A673 (cell line): ENCODE measurements at regions not wholly inside any gene's neighbourhood (a gene's known extent, or its start where the extent isn't known, plus 50 kb on each side); places are given as distances from the start of the nearest gene placed in this dataset.

Experiments
- BruUV-seq: library from RNA; stranded (reverse); fragments of 400-500 nt; replicated peaks from 2 replicates; lab custom pipeline; 2021; lab: Mats Ljungman, UMichigan
- CTCF ChIA-PET: fragments of 300-600 bp; sonication (Branson Sonifier 250); formaldehyde crosslinking; loops from one replicate; lab custom pipeline; 2022; ENCODE audit warnings: antibody characterized with exemption; lab: Charles Lee
- POLR2A ChIA-PET: fragments of 300-600 bp; sonication (Branson Sonifier 250); formaldehyde crosslinking; loops from one replicate; lab custom pipeline; 2022; ENCODE audit warnings: antibody characterized with exemption; ENCODE audit not compliant: low non-redundant PET; lab: Charles Lee
- DNase-seq: peaks from one replicate; pipeline ENCODE4 v3.0.0-alpha.2; 2015; ENCODE audit warnings: low spot score
- H3K27ac ChIP-seq: fragments of 200-600 bp; sonication (generic); 2 replicates; pipeline ENCODE4 v1.5.1; 2016; ENCODE audit warnings: mixed run types, low read depth, mild to moderate bottlenecking, mixed read lengths, antibody characterized with exemption, low read length; ENCODE audit not compliant: poor library complexity, severe bottlenecking
- H3K27me3 ChIP-seq: fragments of 200-600 bp; sonication (generic); replicated peaks from 2 replicates; pipeline ENCODE4 v1.6.1; 2017; ENCODE audit warnings: mixed run types, low read depth, mild to moderate bottlenecking, mixed read lengths, antibody characterized with exemption, low read length; ENCODE audit not compliant: insufficient read depth, poor library complexity
- H3K36me3 ChIP-seq: fragments of 200-600 bp; sonication (generic); 2 replicates; pipeline ENCODE4 v1.6.1; 2016; ENCODE audit warnings: mixed run types, mild to moderate bottlenecking, mixed read lengths, antibody characterized with exemption, low read length; ENCODE audit not compliant: insufficient read depth, poor library complexity, severe bottlenecking
- H3K4me1 ChIP-seq: fragments of 200-600 bp; sonication (generic); 2 replicates; pipeline ENCODE4 v1.6.1; 2017; ENCODE audit warnings: mixed run types, mild to moderate bottlenecking, mixed read lengths, antibody characterized with exemption, low read length; ENCODE audit not compliant: insufficient read depth, poor library complexity, severe bottlenecking
- H3K4me3 ChIP-seq: fragments of 200-600 bp; sonication (generic); 2 replicates; pipeline ENCODE4 v1.5.1; 2016; ENCODE audit warnings: low read depth, mixed run types, mild to moderate bottlenecking, mixed read lengths, low read length; ENCODE audit not compliant: poor library complexity, severe bottlenecking
- H3K9me3 ChIP-seq: fragments of 200-600 bp; sonication (generic); 2 replicates; pipeline ENCODE4 v1.6.1; 2016; ENCODE audit warnings: mixed run types, low read depth, mild to moderate bottlenecking, mixed read lengths, antibody characterized with exemption, low read length; ENCODE audit not compliant: poor library complexity, severe bottlenecking
- CTCF ChIP-seq: fragments of 300-800, 200-600 bp; sonication (generic); conservative IDR thresholded peaks from 2 replicates; pipeline ENCODE4 v1.5.1; 2017; ENCODE audit warnings: low read depth, mild to moderate bottlenecking, antibody characterized with exemption, low read length, moderate library complexity, mixed read lengths
- EZH2 ChIP-seq: fragments of 200-600 bp; sonication (generic); IDR thresholded peaks from 2 replicates; pipeline ENCODE4 v1.6.1; 2017; ENCODE audit warnings: borderline replicate concordance, low read depth, mild to moderate bottlenecking, mixed read lengths, antibody characterized with exemption, low read length; ENCODE audit not compliant: poor library complexity, severe bottlenecking
- intact Hi-C: fragments of 100-400 bp; cut with micrococcal nuclease; formaldehyde crosslinking; loops from one replicate; pipeline ENCODE4 v1.10.0; 2022; ENCODE audit not compliant: unreplicated experiment

- TF ChIP-seq EZH2 = no peak
- TF ChIP-seq CTCF = no peak
- POLR2A ChIA-PET = no interaction called here
- intact Hi-C loops = no loop called here
- Histone ChIP-seq H3K4me1 (no peaks in the 10 kb centered on the region), H3K9me3 (no peaks in the 10 kb centered on the region), H3K4me3 (no peak overlapping the region), H3K27ac (no peak overlapping the region), H3K27me3 (no peaks in the 10 kb centered on the region), H3K36me3 (no peaks in the 10 kb centered on the region)
- DNase-seq = no peak
- CTCF ChIA-PET = no interaction called here
- BruUV-seq = no TSS peak
Measured at GRCh38 chr18:40197711-40198110, 1757.3 kb upstream of the PIK3C3 start.

- ChIA-PET POLR2A (no interaction called here), CTCF (no interaction called here)
- BruUV-seq = no TSS peak
- no peaks in the 10 kb centered on the region for H3K27me3 ChIP-seq
- DNase-seq = no peak
- intact Hi-C loops = no loop called here
- H3K4me3 ChIP-seq = no peak overlapping the region
- H3K4me1 ChIP-seq = no peaks in the 10 kb centered on the region
- TF ChIP-seq CTCF (no peak), EZH2 (no peak)
- no peaks in the 10 kb centered on the region for H3K36me3 ChIP-seq
- no peaks in the 10 kb centered on the region for H3K9me3 ChIP-seq
- H3K27ac ChIP-seq = no peak overlapping the region
Measured at GRCh38 chr18:40186677-40187076, 1768.4 kb upstream of the PIK3C3 start.

DNA sequence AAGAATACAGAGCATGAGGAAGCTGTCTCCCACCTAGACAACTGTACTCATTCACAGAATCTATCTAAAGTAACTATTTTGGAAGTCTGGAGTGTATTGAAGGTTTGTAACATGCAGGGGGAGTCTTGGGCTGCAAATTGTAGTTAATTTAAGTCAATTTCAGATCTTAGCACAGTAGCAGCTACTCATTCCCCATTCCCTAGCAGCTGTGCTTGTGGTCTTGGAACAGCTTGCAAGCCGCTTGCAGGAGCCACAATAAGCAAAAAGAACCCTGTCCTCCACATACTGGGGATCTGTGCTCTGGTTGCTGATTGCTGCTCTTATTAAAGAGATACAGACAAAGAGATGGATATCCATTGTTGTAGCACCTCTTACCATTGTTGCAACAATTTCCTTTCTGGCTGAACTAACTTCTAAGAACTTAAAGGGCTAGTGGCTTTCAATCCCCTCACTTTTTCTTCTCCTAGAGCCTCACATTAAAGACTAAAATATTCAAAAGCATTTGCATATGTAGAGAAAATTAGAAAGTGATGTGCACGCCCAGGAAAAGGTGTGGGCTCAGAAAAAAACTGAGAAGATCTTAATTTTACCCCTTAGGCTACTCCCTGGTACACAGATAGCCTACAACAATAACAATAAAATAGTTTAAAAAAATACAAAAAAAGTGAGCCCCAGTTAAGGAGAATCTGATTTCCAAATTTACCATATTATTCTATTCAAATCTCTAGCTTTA lies 1775.1 kb upstream of the PIK3C3 start:
- Histone ChIP-seq H3K9me3 (no peaks in the 10 kb centered on the region), H3K4me3 (no peak overlapping the region), H3K27me3 (no peaks in the 10 kb centered on the region), H3K36me3 (no peaks in the 10 kb centered on the region), H3K4me1 (no peaks in the 10 kb centered on the region), H3K27ac (no peak overlapping the region)
- intact Hi-C loops = no loop called here
- ChIA-PET POLR2A (no interaction called here), CTCF (no interaction called here)
- no peak for DNase-seq
- no TSS peak for BruUV-seq
- TF ChIP-seq CTCF (no peak), EZH2 (no peak)
